T-cell (primary cell): ENCODE measurements at regions not wholly inside any gene's neighbourhood (a gene's known extent, or its start where the extent isn't known, plus 50 kb on each side); places are given as distances from the start of the nearest gene placed in this dataset.

ENCODE experiments used
- ATAC-seq, 4 experiments: fragments of 200-7000 bp in 3 of 4; fragments of 150-1000 bp in 1 of 4; cut with Tn5 transposase; replicated peaks in 1 of 4; 1 replicate in 3 of 4; 2 replicates in 1 of 4; pipeline ENCODE4 v1.10.0; 2021; ENCODE audit warnings: moderate library complexity in 3 of 4, mild to moderate bottlenecking in 2 of 4, moderate number of reproducible peaks in 1 of 4
- CTCF ChIA-PET, 2 donors: fragments of 300-600 bp; sonication (Branson Sonifier 250); formaldehyde crosslinking; loops; one replicate each; lab custom pipeline; 2022; ENCODE audit warnings: antibody characterized with exemption in 2 of 2; lab: Charles Lee
- POLR2A ChIA-PET, 2 donors: fragments of 300-600 bp; sonication (Branson Sonifier 250); formaldehyde crosslinking; loops; one replicate each; lab custom pipeline; 2022; ENCODE audit warnings: antibody characterized with exemption in 2 of 2; lab: Charles Lee
- DNase-seq, 35 experiments: peaks; one replicate each; pipeline versions ENCODE4 v3.0.0 to v3.0.0-alpha.2; 2013 to 2023
- H3K27ac ChIP-seq: one replicate; pipeline ENCODE4 v1.5.1; 2013; ENCODE audit warnings: low read length
- H3K27me3 ChIP-seq, 2 experiments: replicated peaks in 1 of 2; 1 replicate in 1 of 2; 2 replicates in 1 of 2; pipeline versions ENCODE4 v1.6.1 to v1.7.0; 2013; ENCODE audit warnings: low read length in 1 of 2, mixed read lengths in 1 of 2; ENCODE audit not compliant: control insufficient read depth in 2 of 2, insufficient read depth in 2 of 2; ENCODE audit errors: extremely low read depth in 1 of 2
- H3K36me3 ChIP-seq, 2 donors: 1 replicate in 1 of 2; 2 replicates in 1 of 2; pipeline versions ENCODE4 v1.6.1 to v1.7.0; 2013; ENCODE audit warnings: low read length in 1 of 2; ENCODE audit not compliant: control insufficient read depth in 2 of 2, insufficient read depth in 1 of 2; ENCODE audit errors: extremely low read depth in 1 of 2
- H3K4me1 ChIP-seq, 2 experiments: 1 replicate in 1 of 2; 2 replicates in 1 of 2; pipeline versions ENCODE4 v1.6.1 to v1.7.0; 2013; ENCODE audit warnings: low read length in 2 of 2, mixed read lengths in 1 of 2; ENCODE audit not compliant: insufficient read depth in 2 of 2, control insufficient read depth in 1 of 2; ENCODE audit errors: extremely low read depth in 1 of 2
- H3K4me3 ChIP-seq, 2 donors: 1 replicate in 1 of 2; 2 replicates in 1 of 2; pipeline versions ENCODE4 v1.5.1 to v1.7.0; 2013; ENCODE audit warnings: mild to moderate bottlenecking in 2 of 2, low read length in 1 of 2, moderate library complexity in 1 of 2; ENCODE audit not compliant: control insufficient read depth in 1 of 2; ENCODE audit errors: extremely low read depth in 1 of 2
- H3K9me3 ChIP-seq: 2 replicates; pipeline ENCODE4 v1.7.0; 2013
- H3K27ac Mint-ChIP-seq, 2 donors: one replicate each; pipeline ENCODE4 v1.8.0; 2020 to 2021; ENCODE audit warnings: mild to moderate bottlenecking in 2 of 2, mixed read lengths in 2 of 2
- H3K27me3 Mint-ChIP-seq, 2 donors: one replicate each; pipeline ENCODE4 v1.8.0; 2021 to 2022; ENCODE audit warnings: mixed read lengths in 2 of 2
- H3K36me3 Mint-ChIP-seq: one replicate; pipeline ENCODE4 v1.8.0; 2021; ENCODE audit warnings: mixed read lengths
- H3K4me1 Mint-ChIP-seq, 3 donors: one replicate each; pipeline ENCODE4 v1.8.0; 2020 to 2022; ENCODE audit warnings: mixed read lengths in 3 of 3, mild to moderate bottlenecking in 1 of 3
- H3K4me3 Mint-ChIP-seq, 3 donors: one replicate each; pipeline ENCODE4 v1.8.0; 2020 to 2022; ENCODE audit warnings: mild to moderate bottlenecking in 3 of 3, mixed read lengths in 3 of 3, moderate library complexity in 3 of 3
- H3K9me3 Mint-ChIP-seq, 3 donors: one replicate each; pipeline ENCODE4 v1.8.0; 2020 to 2022; ENCODE audit warnings: mixed read lengths in 3 of 3
- WGBS: methylation state at CpG from one replicate; pipeline ENCODE4 v1.1.5; 2013; ENCODE audit warnings: missing lambda C conversion rate; ENCODE audit not compliant: insufficient coverage; 5-methylcytosine and 5-hydroxymethylcytosine counted together

DNA sequence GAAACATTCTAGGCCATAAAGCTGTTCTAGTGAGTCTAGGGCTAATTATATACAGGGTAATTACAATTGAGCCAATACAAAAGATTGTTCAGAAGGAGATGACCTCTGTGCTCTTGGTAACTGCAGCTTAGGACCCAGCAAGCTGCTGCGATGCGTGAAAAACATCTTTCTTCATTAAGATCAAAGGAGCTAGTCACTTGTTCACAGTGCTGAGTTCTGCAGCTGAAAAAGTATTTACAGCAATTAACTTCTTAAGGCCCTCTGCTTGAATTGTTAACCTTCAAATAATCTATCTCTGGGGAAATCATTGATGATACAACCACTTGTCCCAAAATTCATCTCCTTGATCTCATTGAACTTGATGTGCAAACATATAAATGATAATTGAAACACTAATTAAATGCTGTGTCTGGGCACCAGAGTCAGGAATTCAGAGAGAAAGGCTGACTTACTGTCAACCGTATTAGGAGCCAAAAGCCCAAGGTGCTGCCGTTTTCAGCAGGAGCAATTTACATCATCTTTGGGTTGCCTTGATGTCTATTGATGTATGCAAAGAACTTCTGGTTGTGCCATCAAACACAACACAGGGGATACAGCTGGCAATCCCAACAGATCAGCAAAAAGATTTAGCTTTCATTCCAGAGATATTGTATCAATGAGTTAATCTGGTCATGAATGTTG lies 213.0 kb downstream of the NECTIN3 start:
- Mint-ChIP-seq H3K4me1 (peaks cover 13 to 24% (median 23%) of the 10 kb centered on the region in 3 donors), H3K27me3 (no peaks in the 10 kb centered on the region), H3K9me3 (no peaks in the 10 kb centered on the region), H3K4me3 (no peak overlapping the region), H3K36me3 (no peaks in the 10 kb centered on the region), H3K27ac (no peak overlapping the region)
- H3K4me1 ChIP-seq = peaks cover 0 to 7% of the 10 kb centered on the region in 2 experiments
- no peaks in the 10 kb centered on the region for H3K27me3 ChIP-seq
- WGBS = 58% methylated on average over 2 of the region's 4 CpGs
- H3K36me3 ChIP-seq = no peaks in the 10 kb centered on the region
- H3K27ac ChIP-seq = no peak overlapping the region
- H3K9me3 ChIP-seq = no peaks in the 10 kb centered on the region
- POLR2A ChIA-PET = no interaction called here
- DNase-seq = no peak
- CTCF ChIA-PET = interaction anchor here (0.5 kb wide), 2 partner anchors 35 to 66 kb away, joined by 3 read pairs; no protein-coding TSS in a partner anchor
- peak in 1 of 4 experiments; percentile 39 for ATAC-seq
- no peak overlapping the region for H3K4me3 ChIP-seq

DNA sequence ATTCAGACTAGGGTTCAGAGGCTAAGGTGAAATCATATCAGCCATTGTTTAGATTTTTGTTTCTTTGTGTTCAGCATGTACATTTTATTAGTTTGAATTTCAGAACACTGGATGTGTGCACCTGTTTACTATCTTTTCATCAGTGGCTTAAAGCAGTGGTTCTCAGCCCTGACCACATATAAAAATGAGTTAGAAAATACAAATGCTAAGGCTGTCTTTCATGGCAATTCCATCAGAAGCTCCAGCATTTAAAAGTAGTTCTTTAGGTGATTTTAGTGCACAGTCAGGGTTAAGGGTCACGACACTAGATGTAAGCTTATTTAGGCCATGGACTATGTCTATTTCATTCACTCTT lies 213.5 kb downstream of the NECTIN3 start:
- Mint-ChIP-seq H3K27me3 (no peaks in the 10 kb centered on the region), H3K27ac (no peak overlapping the region), H3K4me3 (no peak overlapping the region), H3K4me1 (peaks cover 13 to 24% (median 23%) of the 10 kb centered on the region in 3 donors), H3K9me3 (no peaks in the 10 kb centered on the region), H3K36me3 (no peaks in the 10 kb centered on the region)
- Histone ChIP-seq H3K36me3 (no peaks in the 10 kb centered on the region), H3K27me3 (no peaks in the 10 kb centered on the region), H3K4me1 (peaks cover 0 to 7% of the 10 kb centered on the region in 2 experiments), H3K9me3 (no peaks in the 10 kb centered on the region), H3K4me3 (no peak overlapping the region), H3K27ac (no peak overlapping the region)
- POLR2A ChIA-PET = no interaction called here
- ATAC-seq (no peak), DNase-seq (no peak)
- CTCF ChIA-PET = interaction anchor here in 1 of 2 donors (0.5 kb wide), 1 partner anchor 65 kb away, joined by 3 read pairs; no protein-coding TSS in a partner anchor
- 67% methylated on average over 1 of the region's 1 CpG for WGBS

DNA sequence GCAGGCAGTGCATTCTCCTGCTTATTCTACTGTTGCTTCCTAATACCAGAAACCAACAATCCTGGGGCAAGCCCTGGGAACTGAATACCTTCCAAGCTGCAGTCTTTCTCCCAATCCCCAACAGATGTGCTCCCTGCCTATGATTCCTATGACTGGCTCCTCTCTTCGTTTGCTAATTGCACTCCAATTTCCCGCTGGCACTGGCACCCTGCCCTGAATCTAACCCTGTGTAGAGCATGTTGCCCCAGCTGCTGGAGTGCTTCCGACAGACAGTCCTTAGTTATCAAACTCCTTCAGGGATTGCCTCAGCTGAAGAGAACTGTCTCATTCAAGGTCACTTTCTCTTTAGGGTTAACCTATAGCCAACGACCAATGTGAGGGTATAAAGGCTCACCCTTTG lies 214.1 kb downstream of the NECTIN3 start:
- ChIA-PET POLR2A (no interaction called here), CTCF (no interaction called here)
- ATAC-seq (no peak), DNase-seq (no peak)
- Histone ChIP-seq H3K36me3 (no peaks in the 10 kb centered on the region), H3K4me1 (peaks cover 0 to 7% of the 10 kb centered on the region in 2 experiments), H3K27me3 (no peaks in the 10 kb centered on the region), H3K27ac (no peak overlapping the region), H3K9me3 (no peaks in the 10 kb centered on the region), H3K4me3 (no peak overlapping the region)
- 97% methylated on average over 3 of the region's 4 CpGs for WGBS
- no peaks in the 10 kb centered on the region for H3K9me3 Mint-ChIP-seq
- no peak overlapping the region for H3K27ac Mint-ChIP-seq
- no peaks in the 10 kb centered on the region for H3K27me3 Mint-ChIP-seq
- H3K36me3 Mint-ChIP-seq = no peaks in the 10 kb centered on the region
- H3K4me3 Mint-ChIP-seq = no peak overlapping the region
- peaks cover 13 to 24% (median 23%) of the 10 kb centered on the region in 3 donors for H3K4me1 Mint-ChIP-seq

DNA sequence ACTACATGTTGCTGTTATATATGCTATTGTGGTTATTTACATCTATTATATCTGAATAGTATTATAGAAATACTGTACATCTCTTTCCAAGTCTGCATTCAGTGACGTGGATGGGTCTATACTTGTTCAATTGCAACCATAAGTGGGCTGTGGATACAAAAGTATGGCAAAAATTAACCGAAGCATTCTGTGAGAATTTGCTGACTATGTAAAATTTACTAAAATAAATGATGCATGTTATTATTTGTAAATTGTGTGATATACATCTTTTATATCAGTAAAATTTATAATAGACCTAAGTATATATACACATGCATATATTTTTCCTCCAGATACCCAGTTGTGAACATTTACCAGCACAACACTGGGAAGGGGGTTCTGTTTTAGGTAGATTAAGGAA lies 215.1 kb downstream of the NECTIN3 start:
- Mint-ChIP-seq H3K27ac (no peak overlapping the region), H3K27me3 (no peaks in the 10 kb centered on the region), H3K9me3 (no peaks in the 10 kb centered on the region), H3K36me3 (no peaks in the 10 kb centered on the region), H3K4me1 (peaks cover 13 to 24% (median 23%) of the 10 kb centered on the region in 3 donors), H3K4me3 (no peak overlapping the region)
- no peak for ATAC-seq
- no peaks in the 10 kb centered on the region for H3K36me3 ChIP-seq
- no peak overlapping the region for H3K27ac ChIP-seq
- WGBS = no CpG with 5 or more reads among the region's 2 CpGs
- no peak for DNase-seq
- ChIA-PET CTCF (no interaction called here), POLR2A (interaction anchor here in 1 of 2 donors (0.9 kb wide), 1 partner anchor 14 kb away, joined by 3 read pairs; no protein-coding TSS in a partner anchor)
- peaks cover 0 to 7% of the 10 kb centered on the region in 2 experiments for H3K4me1 ChIP-seq
- H3K27me3 ChIP-seq = no peaks in the 10 kb centered on the region
- H3K9me3 ChIP-seq = no peaks in the 10 kb centered on the region
- H3K4me3 ChIP-seq = no peak overlapping the region

DNA sequence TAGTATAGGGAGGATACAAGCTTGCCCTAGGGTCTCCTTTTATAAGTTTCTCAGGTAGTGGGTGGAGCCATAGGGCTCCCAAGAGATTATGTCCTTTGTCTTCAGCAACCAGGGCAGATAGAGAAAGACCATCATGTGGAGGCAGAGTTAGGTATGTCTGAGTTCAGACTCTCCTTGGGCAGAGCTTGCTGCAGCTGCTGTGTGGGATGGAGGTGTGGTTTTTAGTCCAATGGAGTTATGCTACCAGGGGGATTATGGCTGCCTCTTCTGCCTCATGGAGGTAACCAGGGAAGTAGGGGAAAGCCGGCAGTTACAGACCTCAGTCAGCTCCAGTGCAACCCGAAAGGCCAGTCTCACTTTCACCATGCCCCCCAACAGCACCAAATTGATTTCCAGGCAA lies 220.5 kb downstream of the NECTIN3 start:
- WGBS = no CpG with 5 or more reads among the region's 2 CpGs
- ChIA-PET CTCF (no interaction called here), POLR2A (no interaction called here)
- no peak overlapping the region for H3K4me3 Mint-ChIP-seq
- H3K27me3 Mint-ChIP-seq = no peaks in the 10 kb centered on the region
- no peak overlapping the region for H3K27ac ChIP-seq
- peaks cover 0 to 10% (median 9%) of the 10 kb centered on the region in 3 donors for H3K4me1 Mint-ChIP-seq
- no peaks in the 10 kb centered on the region for H3K4me1 ChIP-seq
- H3K36me3 Mint-ChIP-seq = no peaks in the 10 kb centered on the region
- H3K27ac Mint-ChIP-seq = no peak overlapping the region
- DNase-seq (no peak), ATAC-seq (no peak)
- no peaks in the 10 kb centered on the region for H3K27me3 ChIP-seq
- H3K4me3 ChIP-seq = no peak overlapping the region
- H3K9me3 ChIP-seq = no peaks in the 10 kb centered on the region
- H3K9me3 Mint-ChIP-seq = no peaks in the 10 kb centered on the region
- H3K36me3 ChIP-seq = no peaks in the 10 kb centered on the region

DNA sequence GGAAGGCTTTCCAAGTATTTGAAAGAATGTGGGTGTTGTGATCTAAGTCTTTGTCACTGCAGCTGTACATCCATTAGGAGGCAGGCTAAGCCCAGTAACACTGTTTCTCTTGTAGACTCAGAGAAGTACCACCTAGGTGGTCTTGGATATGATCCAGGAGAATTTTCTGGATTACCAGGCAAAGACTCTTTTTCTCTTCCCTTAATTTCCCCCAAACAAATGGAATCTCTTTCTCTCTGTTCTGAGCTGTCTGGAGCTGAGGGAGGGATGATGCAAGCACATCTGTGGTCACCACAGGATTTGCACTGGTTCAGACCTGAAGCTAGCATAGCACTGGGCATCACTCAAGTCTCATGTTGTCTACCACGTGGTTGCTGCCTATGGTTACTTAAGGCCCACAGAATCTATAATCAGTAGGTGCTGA lies 227.6 kb downstream of the NECTIN3 start:
- H3K4me1 Mint-ChIP-seq = peaks cover 18 to 23% (median 20%) of the 10 kb centered on the region in 3 donors
- Histone ChIP-seq H3K36me3 (no peaks in the 10 kb centered on the region), H3K9me3 (no peaks in the 10 kb centered on the region), H3K27me3 (no peaks in the 10 kb centered on the region), H3K4me1 (no peaks in the 10 kb centered on the region), H3K27ac (no peak overlapping the region), H3K4me3 (no peak overlapping the region)
- no peak overlapping the region for H3K4me3 Mint-ChIP-seq
- CTCF ChIA-PET = interaction anchor here in 1 of 2 donors (1.1 kb wide), 1 partner anchor 219 kb away, joined by 5 read pairs; no protein-coding TSS in a partner anchor
- POLR2A ChIA-PET = interaction anchor here in 1 of 2 donors (0.6 to 0.7 kb wide), 2 partner anchors 251 to 392 kb away, joined by 3 read pairs; no protein-coding TSS in a partner anchor
- no peak overlapping the region for H3K27ac Mint-ChIP-seq
- H3K9me3 Mint-ChIP-seq = no peaks in the 10 kb centered on the region
- ATAC-seq (no peak), DNase-seq (no peak)
- no peaks in the 10 kb centered on the region for H3K27me3 Mint-ChIP-seq
- H3K36me3 Mint-ChIP-seq = no peaks in the 10 kb centered on the region
- 88% methylated on average over 1 of the region's 1 CpG for WGBS
